ENCODE measurements at regions not wholly inside any gene's neighbourhood (a gene's known extent, or its start where the extent isn't known, plus 50 kb on each side); places are given as distances from the start of the nearest gene placed in this dataset.

GRCh38 chrX:63430026-63430425, 78.9 kb upstream of the SPIN4 start:
- DNase-seq, result no peak
- no peak overlapping the region for H3K4me3 ChIP-seq (ENCODE audit: low read depth, low read length)
- TF ChIP-seq CTCF (IDR thresholded peaks at IDR 0.05; ENCODE audit: low read depth, low read length, missing control alignments), result no peak
- no peaks in the 10 kb centered on the region for H3K36me3 ChIP-seq (replicated peaks)
- no peaks in the 10 kb centered on the region for H3K27me3 ChIP-seq (replicated peaks)
- in situ Hi-C loops (cut with HindIII; ENCODE audit: low pct_ligation_motif_present, low sequenced_read_pairs), result no loop called here
- no peak overlapping the region for H3K27ac ChIP-seq

GRCh38 chrX:63428348-63428747, 77.2 kb upstream of the SPIN4 start:
- DNase-seq, result no peak
- no peaks in the 10 kb centered on the region for H3K27me3 ChIP-seq (replicated peaks)
- no peak overlapping the region for H3K4me3 ChIP-seq (ENCODE audit: low read depth, low read length)
- no peaks in the 10 kb centered on the region for H3K36me3 ChIP-seq (replicated peaks)
- no peak overlapping the region for H3K27ac ChIP-seq
- no peak for TF ChIP-seq CTCF (IDR thresholded peaks at IDR 0.05; ENCODE audit: low read depth, low read length, missing control alignments)
- in situ Hi-C loops (cut with HindIII; ENCODE audit: low pct_ligation_motif_present, low sequenced_read_pairs), result no loop called here

GRCh38 chrX:63426519-63426918, 75.4 kb upstream of the SPIN4 start:
- Histone ChIP-seq H3K27ac (no peak overlapping the region), H3K27me3 (replicated peaks) (no peaks in the 10 kb centered on the region), H3K4me3 (ENCODE audit: low read depth, low read length) (no peak overlapping the region), H3K36me3 (replicated peaks) (no peaks in the 10 kb centered on the region)
- TF ChIP-seq CTCF (IDR thresholded peaks at IDR 0.05; ENCODE audit: low read depth, low read length, missing control alignments), result no peak
- in situ Hi-C loops (cut with HindIII; ENCODE audit: low pct_ligation_motif_present, low sequenced_read_pairs), result no loop called here
- no peak for DNase-seq

- Histone ChIP-seq H3K36me3 (replicated peaks) (no peaks in the 10 kb centered on the region), H3K27me3 (replicated peaks) (no peaks in the 10 kb centered on the region), H3K4me3 (ENCODE audit: low read depth, low read length) (no peak overlapping the region), H3K27ac (no peak overlapping the region)
- no peak for DNase-seq
- in situ Hi-C loops (cut with HindIII; ENCODE audit: low pct_ligation_motif_present, low sequenced_read_pairs), result no loop called here
- no peak for TF ChIP-seq CTCF (IDR thresholded peaks at IDR 0.05; ENCODE audit: low read depth, low read length, missing control alignments)
Measured at GRCh38 chrX:63424063-63424462, 72.9 kb upstream of the SPIN4 start.

- TF ChIP-seq CTCF (IDR thresholded peaks at IDR 0.05; ENCODE audit: low read depth, low read length, missing control alignments), result no peak
- H3K27me3 ChIP-seq (replicated peaks), result no peaks in the 10 kb centered on the region
- DNase-seq, result no peak
- no peak overlapping the region for H3K4me3 ChIP-seq (ENCODE audit: low read depth, low read length)
- H3K27ac ChIP-seq, result no peak overlapping the region
- no peaks in the 10 kb centered on the region for H3K36me3 ChIP-seq (replicated peaks)
- in situ Hi-C loops (cut with HindIII; ENCODE audit: low pct_ligation_motif_present, low sequenced_read_pairs), result no loop called here
Measured at GRCh38 chrX:63421411-63421810, 70.3 kb upstream of the SPIN4 start.

- Histone ChIP-seq H3K4me3 (ENCODE audit: low read depth, low read length) (no peak overlapping the region), H3K36me3 (replicated peaks) (no peaks in the 10 kb centered on the region), H3K27me3 (replicated peaks) (no peaks in the 10 kb centered on the region), H3K27ac (no peak overlapping the region)
- in situ Hi-C loops (cut with HindIII; ENCODE audit: low pct_ligation_motif_present, low sequenced_read_pairs), result no loop called here
- no peak for DNase-seq
- no peak for TF ChIP-seq CTCF (IDR thresholded peaks at IDR 0.05; ENCODE audit: low read depth, low read length, missing control alignments)
Measured at GRCh38 chrX:63418211-63418610, 67.1 kb upstream of the SPIN4 start.

Data from brain microvascular endothelial cell (primary cell).